ENCODE measurements at regions not wholly inside any gene's neighbourhood (a gene's known extent, or its start where the extent isn't known, plus 50 kb on each side); places are given as distances from the start of the nearest gene placed in this dataset.

GRCh38 chr15:20665653-20666052 lies 124.1 kb upstream of the GOLGA6L6 start:
- no peaks in the 10 kb centered on the region for H3K79me2 ChIP-seq (ENCODE audit: control insufficient read depth, insufficient read depth, low read length)
- H3K9ac ChIP-seq (replicated peaks; ENCODE audit: extremely low read depth, insufficient read depth, low read length) = no peak overlapping the region
- dilution Hi-C loops (cut with MboI; ENCODE audit: extremely low pct_ligation_motif_present, low sequenced_read_pairs) = no loop called here
- H3K4me2 ChIP-seq (ENCODE audit: insufficient read depth, low read length) = no peak overlapping the region
- no TSS peak for BruUV-seq (replicated peaks)
- intact Hi-C loops (cut with micrococcal nuclease) = no loop called here
- H3K36me3 ChIP-seq (ENCODE audit: control insufficient read depth in 2 of 2, extremely low read depth in 1 of 2, insufficient read depth in 2 of 2, low read length in 2 of 2) = no peaks in the 10 kb centered on the region
- no peaks in the 10 kb centered on the region for H3K27me3 ChIP-seq (ENCODE audit: control insufficient read depth in 2 of 2, insufficient read depth in 2 of 2, low read length in 2 of 2)
- no peaks in the 10 kb centered on the region for H3K9me1 ChIP-seq (replicated peaks; ENCODE audit: control insufficient read depth, extremely low read depth, insufficient read depth, low read length)
- FAIRE-seq (no peak), DNase-seq (ENCODE audit: low read depth, low spot score) (no peak)
- no peaks in the 10 kb centered on the region for H4K20me1 ChIP-seq (replicated peaks; ENCODE audit: control insufficient read depth, extremely low read depth, insufficient read depth, low read length)
- H3K9me3 ChIP-seq (replicated peaks; ENCODE audit: control insufficient read depth, insufficient read depth, low read length) = peaks cover 4% of the 10 kb centered on the region
- H2AFZ ChIP-seq (ENCODE audit: low read depth, low read length) = no peak overlapping the region
- ChIA-PET CTCF (no interaction called here), POLR2A (no interaction called here)
- H3K27ac ChIP-seq (ENCODE audit: insufficient read depth, low read depth, low read length) = no peak overlapping the region
- TF ChIP-seq GATA2 (IDR thresholded peaks at IDR 0.05; ENCODE audit: insufficient read depth, insufficient read length, low read depth, low read length) (no peak), POLR2AphosphoS5 (IDR thresholded peaks at IDR 0.05; ENCODE audit: insufficient read depth, low read depth, low read length) (no peak), EZH2 (IDR thresholded peaks at IDR 0.05; ENCODE audit: borderline replicate concordance, low read depth, low read length, severe bottlenecking) (no peak), MAX (IDR thresholded peaks at IDR 0.05; ENCODE audit: insufficient read depth, insufficient read length) (no peak), POLR2A (IDR thresholded peaks at IDR 0.05; ENCODE audit: low read depth, low read length) (no peak), JUN (IDR thresholded peaks at IDR 0.05; ENCODE audit: borderline replicate concordance, insufficient read depth, insufficient read length, low read depth) (no peak), CTCF (IDR thresholded peaks at IDR 0.05; ENCODE audit: extremely low read depth in 1 of 2, insufficient read depth in 1 of 2, low read depth in 1 of 2, low read length in 2 of 2) (no peak), FOS (IDR thresholded peaks at IDR 0.05; ENCODE audit: borderline replicate concordance, insufficient read depth, low read length) (no peak), MYC (IDR thresholded peaks at IDR 0.05; ENCODE audit: low read depth, low read length) (no peak)
- no peaks in the 10 kb centered on the region for H3K4me1 ChIP-seq (ENCODE audit: control insufficient read depth, extremely low read depth, insufficient read depth, low read length)
- H3K4me3 ChIP-seq (replicated peaks in 1 of 3; ENCODE audit: insufficient read depth in 1 of 3, low read depth in 1 of 3, low read length in 3 of 3) = no peak overlapping the region
